H1 (cell line): ENCODE measurements at regions not wholly inside any gene's neighbourhood (a gene's known extent, or its start where the extent isn't known, plus 50 kb on each side); places are given as distances from the start of the nearest gene placed in this dataset.

Experiments
- CBX5 ChIP-seq: fragments of 300-800, 300-1000 bp; sonication (generic); IDR thresholded peaks from 2 replicates; pipeline ENCODE4 v1.7.1; 2016; ENCODE audit warnings: antibody characterized with exemption, low read length, low read depth
- CBX8 ChIP-seq: fragments of 300-800, 300-1000 bp; sonication (generic); IDR thresholded peaks from 2 replicates; pipeline ENCODE4 v1.7.1; 2016; ENCODE audit warnings: low read depth, low read length, borderline replicate concordance
- EP300 ChIP-seq, 2 experiments: IDR thresholded peaks; 1 replicate in 1 of 2; 2 replicates in 1 of 2; pipeline ENCODE4 v1.6.1; 2011 to 2012; ENCODE audit warnings: low read depth in 2 of 2, low read length in 2 of 2, mild to moderate bottlenecking in 2 of 2, borderline replicate concordance in 1 of 2, inconsistent platforms in 1 of 2, moderate library complexity in 1 of 2
- POLR2AphosphoS5 ChIP-seq: IDR thresholded peaks from 2 replicates; pipeline ENCODE4 v1.6.1; 2011; ENCODE audit warnings: low read depth, low read length
- TF ChIP-seq, protein P1 (sequence below), 3 experiments: IDR thresholded peaks; 1 replicate in 2 of 3; 2 replicates in 1 of 3; pipeline versions ENCODE4 v1.5.1 to v1.6.1; 2011; ENCODE audit warnings: low read length in 3 of 3, mild to moderate bottlenecking in 3 of 3, inconsistent platforms in 2 of 3, low read depth in 1 of 3, moderate library complexity in 1 of 3; ENCODE audit not compliant: insufficient read depth in 1 of 3; ENCODE audit errors: control extremely low read depth in 1 of 3

DNA sequence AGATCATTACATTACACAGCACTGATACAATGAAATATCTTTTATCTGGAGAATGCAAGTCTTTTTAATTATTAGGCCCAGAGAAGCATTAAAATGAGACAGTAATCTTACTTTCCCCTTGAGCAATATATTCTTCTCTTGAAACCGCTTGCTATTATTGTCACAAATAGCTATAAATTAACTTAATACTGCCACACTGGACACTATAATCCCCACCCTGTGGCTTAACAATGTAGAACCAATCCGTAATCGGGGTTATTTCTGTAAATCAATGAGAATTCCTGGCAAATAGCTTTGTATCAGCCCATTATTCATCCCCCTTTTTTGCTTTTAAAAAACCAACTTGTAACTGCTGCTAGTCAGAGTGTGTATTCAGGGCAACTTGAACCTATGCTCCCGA, 366.2 kb upstream of the VWC2 start (continued):
- TF ChIP-seq, protein P1, sequence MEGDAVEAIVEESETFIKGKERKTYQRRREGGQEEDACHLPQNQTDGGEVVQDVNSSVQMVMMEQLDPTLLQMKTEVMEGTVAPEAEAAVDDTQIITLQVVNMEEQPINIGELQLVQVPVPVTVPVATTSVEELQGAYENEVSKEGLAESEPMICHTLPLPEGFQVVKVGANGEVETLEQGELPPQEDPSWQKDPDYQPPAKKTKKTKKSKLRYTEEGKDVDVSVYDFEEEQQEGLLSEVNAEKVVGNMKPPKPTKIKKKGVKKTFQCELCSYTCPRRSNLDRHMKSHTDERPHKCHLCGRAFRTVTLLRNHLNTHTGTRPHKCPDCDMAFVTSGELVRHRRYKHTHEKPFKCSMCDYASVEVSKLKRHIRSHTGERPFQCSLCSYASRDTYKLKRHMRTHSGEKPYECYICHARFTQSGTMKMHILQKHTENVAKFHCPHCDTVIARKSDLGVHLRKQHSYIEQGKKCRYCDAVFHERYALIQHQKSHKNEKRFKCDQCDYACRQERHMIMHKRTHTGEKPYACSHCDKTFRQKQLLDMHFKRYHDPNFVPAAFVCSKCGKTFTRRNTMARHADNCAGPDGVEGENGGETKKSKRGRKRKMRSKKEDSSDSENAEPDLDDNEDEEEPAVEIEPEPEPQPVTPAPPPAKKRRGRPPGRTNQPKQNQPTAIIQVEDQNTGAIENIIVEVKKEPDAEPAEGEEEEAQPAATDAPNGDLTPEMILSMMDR (IDR thresholded peaks at IDR 0.05; ENCODE audit: control extremely low read depth in 1 of 3, insufficient read depth in 1 of 3, low read depth in 1 of 3, low read length in 3 of 3), result no peak
- TF ChIP-seq EP300 (IDR thresholded peaks at IDR 0.05; ENCODE audit: borderline replicate concordance in 1 of 2, low read depth in 2 of 2, low read length in 2 of 2) (no peak), CBX5 (no peak), CBX8 (no peak), POLR2AphosphoS5 (no peak)
